ENCODE measurements at regions not wholly inside any gene's neighbourhood (a gene's known extent, or its start where the extent isn't known, plus 50 kb on each side); places are given as distances from the start of the nearest gene placed in this dataset.

DNA sequence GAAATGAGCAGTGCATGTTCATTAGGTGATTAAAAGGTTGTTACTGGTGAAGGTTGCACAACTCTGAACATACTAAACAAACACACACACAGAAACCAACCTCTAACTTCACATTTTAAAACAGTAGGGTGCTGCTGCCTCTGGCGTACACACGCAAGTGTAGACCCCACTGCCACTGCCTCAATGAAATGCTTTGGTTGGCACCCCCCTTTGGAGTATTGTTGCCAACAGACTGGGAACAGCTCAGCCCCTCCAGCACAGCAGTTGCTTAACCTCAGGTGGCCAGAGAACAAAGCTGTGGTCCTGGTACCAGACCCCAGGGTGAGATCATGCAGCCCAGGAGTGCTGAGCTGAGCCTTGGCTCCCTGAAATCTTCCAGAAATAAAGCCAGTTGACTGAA is 138.6 kb downstream of the TMEM18 start:
- no peaks in the 10 kb centered on the region for H3K27me3 ChIP-seq (ENCODE audit: insufficient read depth, low read length)
- no peaks in the 10 kb centered on the region for H3K9me3 ChIP-seq (ENCODE audit: low read length)
- no peaks in the 10 kb centered on the region for H3K36me3 ChIP-seq (ENCODE audit: insufficient read depth, low read length)
- H3K4me3 ChIP-seq (ENCODE audit: low read length) = no peak overlapping the region
- no peaks in the 10 kb centered on the region for H3K4me1 ChIP-seq (ENCODE audit: insufficient read depth, low read length)
- H2AFZ ChIP-seq (ENCODE audit: low read depth, low read length) = no peak overlapping the region

DNA sequence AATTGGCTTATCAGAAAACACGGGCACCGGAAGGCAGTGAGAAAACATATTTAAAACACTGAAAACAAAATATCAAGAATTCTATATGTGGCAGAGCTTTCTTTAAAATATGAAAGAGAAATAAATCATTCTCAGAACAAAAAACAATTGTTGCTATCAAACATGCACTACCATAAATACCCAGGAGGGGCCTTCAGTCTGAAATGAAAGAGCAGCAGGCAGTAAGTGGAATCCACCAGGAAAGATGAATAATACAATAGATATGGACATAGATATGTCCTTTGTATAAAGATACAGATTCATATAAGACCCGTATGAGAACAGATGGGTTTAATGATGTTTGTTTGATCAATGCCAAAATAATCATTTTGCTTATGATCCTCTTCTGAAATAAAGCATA is 142.0 kb downstream of the TMEM18 start:
- peaks cover 1% of the 10 kb centered on the region for H3K9me3 ChIP-seq (ENCODE audit: low read length)
- H2AFZ ChIP-seq (ENCODE audit: low read depth, low read length) = no peak overlapping the region
- H3K4me3 ChIP-seq (ENCODE audit: low read length) = no peak overlapping the region
- no peaks in the 10 kb centered on the region for H3K36me3 ChIP-seq (ENCODE audit: insufficient read depth, low read length)
- no peaks in the 10 kb centered on the region for H3K27me3 ChIP-seq (ENCODE audit: insufficient read depth, low read length)
- no peaks in the 10 kb centered on the region for H3K4me1 ChIP-seq (ENCODE audit: insufficient read depth, low read length)

DNA sequence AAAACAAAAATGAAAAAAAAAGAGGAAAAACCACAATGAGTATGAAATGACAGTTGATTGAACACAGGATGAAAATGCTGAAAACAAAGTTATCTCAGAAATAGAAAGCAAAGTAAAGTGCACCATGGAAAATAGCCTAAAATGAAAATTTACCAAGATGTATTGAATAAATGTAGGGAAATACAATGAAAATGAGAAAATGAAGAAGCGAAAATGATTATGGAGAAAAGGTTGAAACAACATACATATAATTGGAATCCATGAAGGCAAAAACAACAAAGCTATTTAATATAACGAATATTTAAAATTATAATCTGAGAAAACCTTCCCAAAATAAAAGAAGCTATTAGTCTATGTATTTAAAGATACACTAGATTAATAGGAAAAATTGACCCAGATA is 147.4 kb downstream of the TMEM18 start:
- H3K36me3 ChIP-seq (ENCODE audit: insufficient read depth, low read length) = no peaks in the 10 kb centered on the region
- H3K9me3 ChIP-seq (ENCODE audit: low read length) = peaks cover 1% of the 10 kb centered on the region
- no peak overlapping the region for H3K4me3 ChIP-seq (ENCODE audit: low read length)
- no peaks in the 10 kb centered on the region for H3K27me3 ChIP-seq (ENCODE audit: insufficient read depth, low read length)
- H3K4me1 ChIP-seq (ENCODE audit: insufficient read depth, low read length) = peaks cover 7% of the 10 kb centered on the region
- no peak overlapping the region for H2AFZ ChIP-seq (ENCODE audit: low read depth, low read length)

DNA sequence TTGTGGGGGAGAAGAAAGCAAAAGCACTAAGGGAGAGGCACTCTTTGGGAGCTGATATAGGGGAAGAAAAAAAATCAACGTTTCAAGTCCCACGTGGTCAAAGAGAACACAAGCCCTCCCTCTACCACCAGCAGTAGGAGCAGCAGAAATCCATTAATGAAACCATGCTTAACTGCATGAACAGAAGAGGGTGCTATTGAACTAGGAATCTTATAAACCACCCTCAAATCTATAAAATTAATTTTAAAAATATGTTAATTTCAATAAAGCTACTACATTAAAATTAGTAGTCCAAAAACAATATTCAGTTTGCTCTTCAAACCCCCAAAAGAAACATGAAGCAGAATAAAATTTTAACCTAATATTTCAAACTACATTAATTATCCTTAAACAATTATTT is 147.8 kb downstream of the TMEM18 start:
- Histone ChIP-seq H3K36me3 (ENCODE audit: insufficient read depth, low read length) (no peaks in the 10 kb centered on the region), H3K27me3 (ENCODE audit: insufficient read depth, low read length) (no peaks in the 10 kb centered on the region)

DNA sequence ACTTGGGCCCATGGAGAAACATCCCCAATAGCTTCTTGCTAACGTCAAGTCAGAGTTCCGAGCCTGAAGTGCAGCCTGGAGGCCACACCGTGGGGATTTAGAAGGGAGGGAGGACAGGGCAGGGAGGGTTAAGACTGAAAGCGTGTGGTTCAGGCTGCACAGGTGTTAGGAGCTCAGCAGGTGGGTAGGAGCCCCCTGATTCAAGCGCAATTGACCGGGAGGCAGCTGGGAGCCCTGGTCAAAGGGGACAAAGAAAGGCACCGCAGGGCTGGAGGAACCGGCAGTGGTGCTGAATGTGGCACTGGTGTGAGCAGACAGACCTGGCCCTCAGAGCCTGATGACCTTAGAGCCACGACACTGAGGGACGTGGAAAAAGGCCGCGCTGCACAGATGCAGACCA is 149.6 kb downstream of the TMEM18 start:
- Histone ChIP-seq H2AFZ (ENCODE audit: low read depth, low read length) (no peak overlapping the region), H3K36me3 (ENCODE audit: insufficient read depth, low read length) (no peaks in the 10 kb centered on the region), H3K4me3 (ENCODE audit: low read length) (no peak overlapping the region), H3K4me1 (ENCODE audit: insufficient read depth, low read length) (peaks cover 7% of the 10 kb centered on the region), H3K27me3 (ENCODE audit: insufficient read depth, low read length) (no peaks in the 10 kb centered on the region), H3K9me3 (ENCODE audit: low read length) (peaks cover 1% of the 10 kb centered on the region)

More for the DNA sequence above, 147.8 kb downstream of the TMEM18 start:
- H3K4me1 ChIP-seq (ENCODE audit: insufficient read depth, low read length) = peaks cover 7% of the 10 kb centered on the region
- H3K4me3 ChIP-seq (ENCODE audit: low read length) = no peak overlapping the region
- peaks cover 1% of the 10 kb centered on the region for H3K9me3 ChIP-seq (ENCODE audit: low read length)
- H2AFZ ChIP-seq (ENCODE audit: low read depth, low read length) = no peak overlapping the region

DNA sequence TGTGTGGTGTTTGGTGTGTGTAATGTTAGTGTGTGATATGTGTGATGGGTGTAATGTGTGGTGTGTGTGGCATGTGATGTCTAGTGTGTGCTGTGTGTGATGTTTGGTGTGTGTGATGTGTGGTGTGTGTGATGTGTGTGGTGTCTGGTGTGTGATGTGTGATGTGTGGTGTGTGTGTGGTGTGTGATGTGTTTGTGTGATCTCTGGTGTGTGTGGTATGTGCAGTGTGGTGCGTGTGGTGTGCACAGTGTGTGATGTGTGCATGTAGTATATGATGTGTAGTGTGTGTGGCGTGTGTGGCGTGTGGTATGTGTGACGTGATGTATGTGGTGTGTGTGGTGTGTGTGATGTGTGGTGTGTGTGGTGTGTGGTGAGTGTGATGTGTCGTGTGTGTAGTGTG is 150.3 kb downstream of the TMEM18 start:
- Histone ChIP-seq H3K4me3 (ENCODE audit: low read length) (no peak overlapping the region), H3K4me1 (ENCODE audit: insufficient read depth, low read length) (peaks cover 7% of the 10 kb centered on the region), H3K9me3 (ENCODE audit: low read length) (peaks cover 1% of the 10 kb centered on the region), H2AFZ (ENCODE audit: low read depth, low read length) (no peak overlapping the region), H3K36me3 (ENCODE audit: insufficient read depth, low read length) (no peaks in the 10 kb centered on the region), H3K27me3 (ENCODE audit: insufficient read depth, low read length) (no peaks in the 10 kb centered on the region)

DNA sequence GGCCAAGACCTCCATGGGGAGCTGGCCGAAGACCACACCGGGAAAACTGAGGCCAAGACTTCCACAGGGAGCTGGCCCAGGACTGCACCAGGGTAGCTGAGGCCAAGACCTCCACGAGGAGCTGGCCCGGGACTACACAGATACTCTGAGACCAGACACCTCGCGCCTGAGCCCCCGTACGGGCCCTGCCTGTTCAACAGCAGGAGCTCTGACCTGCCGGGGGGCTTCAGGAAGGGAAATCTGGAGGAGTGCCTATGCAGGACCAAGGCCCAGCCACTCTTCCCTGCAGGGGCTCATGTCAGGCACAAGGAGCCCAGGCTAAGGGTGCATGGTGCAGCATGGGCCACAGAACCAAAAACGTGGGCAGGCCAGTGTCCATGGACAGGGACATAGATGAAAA is 151.6 kb downstream of the TMEM18 start:
- Histone ChIP-seq H3K9me3 (ENCODE audit: low read length) (peaks cover 1% of the 10 kb centered on the region), H3K27me3 (ENCODE audit: insufficient read depth, low read length) (no peaks in the 10 kb centered on the region), H3K4me3 (ENCODE audit: low read length) (no peak overlapping the region), H3K4me1 (ENCODE audit: insufficient read depth, low read length) (peaks cover 7% of the 10 kb centered on the region), H3K36me3 (ENCODE audit: insufficient read depth, low read length) (no peaks in the 10 kb centered on the region), H2AFZ (ENCODE audit: low read depth, low read length) (no peak overlapping the region)

DNA sequence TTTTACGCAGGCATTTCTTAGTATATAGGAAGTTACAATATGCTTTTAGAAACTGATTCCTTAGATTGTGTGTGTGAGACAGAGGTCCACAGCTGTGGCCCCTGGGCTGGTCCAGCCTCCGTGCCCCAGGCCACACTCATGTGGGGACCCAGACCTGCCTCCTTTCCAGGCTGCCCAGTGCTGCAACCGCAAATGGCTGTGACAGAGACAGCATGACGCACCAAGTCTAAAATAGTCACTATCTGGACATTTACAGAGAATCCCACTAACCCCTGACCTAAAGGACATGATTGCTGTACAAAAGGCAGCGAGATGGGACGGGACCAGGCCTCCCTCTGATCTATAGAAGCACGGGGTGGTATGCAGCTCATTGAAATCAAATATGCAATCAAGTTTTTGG is 152.2 kb downstream of the TMEM18 start:
- H3K36me3 ChIP-seq (ENCODE audit: insufficient read depth, low read length) = no peaks in the 10 kb centered on the region
- H2AFZ ChIP-seq (ENCODE audit: low read depth, low read length) = no peak overlapping the region
- H3K4me1 ChIP-seq (ENCODE audit: insufficient read depth, low read length) = peaks cover 7% of the 10 kb centered on the region
- no peaks in the 10 kb centered on the region for H3K27me3 ChIP-seq (ENCODE audit: insufficient read depth, low read length)
- H3K4me3 ChIP-seq (ENCODE audit: low read length) = no peak overlapping the region
- H3K9me3 ChIP-seq (ENCODE audit: low read length) = peaks cover 1% of the 10 kb centered on the region

DNA sequence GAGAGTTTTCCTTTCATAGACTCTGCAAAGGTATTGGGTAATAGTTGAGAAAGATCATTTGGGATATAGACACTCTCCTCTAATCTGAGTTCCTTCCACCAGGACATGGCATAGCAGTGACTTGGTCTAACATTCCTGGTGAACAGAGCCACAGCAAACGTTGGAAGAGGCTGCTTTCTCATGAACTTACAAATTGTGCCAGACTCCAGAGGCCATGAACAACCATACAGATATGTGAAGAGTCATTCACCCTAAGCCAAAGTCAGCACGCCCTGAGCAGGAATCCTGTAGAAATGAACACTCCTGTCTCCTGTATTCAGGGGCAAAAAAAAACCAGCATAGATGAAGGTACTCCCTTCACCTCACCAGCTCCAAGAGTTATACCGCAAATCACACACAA is 152.8 kb downstream of the TMEM18 start:
- peaks cover 1% of the 10 kb centered on the region for H3K9me3 ChIP-seq (ENCODE audit: low read length)
- no peak overlapping the region for H2AFZ ChIP-seq (ENCODE audit: low read depth, low read length)
- H3K4me3 ChIP-seq (ENCODE audit: low read length) = no peak overlapping the region
- no peaks in the 10 kb centered on the region for H3K36me3 ChIP-seq (ENCODE audit: insufficient read depth, low read length)
- peaks cover 7% of the 10 kb centered on the region for H3K4me1 ChIP-seq (ENCODE audit: insufficient read depth, low read length)
- H3K27me3 ChIP-seq (ENCODE audit: insufficient read depth, low read length) = no peaks in the 10 kb centered on the region

DNA sequence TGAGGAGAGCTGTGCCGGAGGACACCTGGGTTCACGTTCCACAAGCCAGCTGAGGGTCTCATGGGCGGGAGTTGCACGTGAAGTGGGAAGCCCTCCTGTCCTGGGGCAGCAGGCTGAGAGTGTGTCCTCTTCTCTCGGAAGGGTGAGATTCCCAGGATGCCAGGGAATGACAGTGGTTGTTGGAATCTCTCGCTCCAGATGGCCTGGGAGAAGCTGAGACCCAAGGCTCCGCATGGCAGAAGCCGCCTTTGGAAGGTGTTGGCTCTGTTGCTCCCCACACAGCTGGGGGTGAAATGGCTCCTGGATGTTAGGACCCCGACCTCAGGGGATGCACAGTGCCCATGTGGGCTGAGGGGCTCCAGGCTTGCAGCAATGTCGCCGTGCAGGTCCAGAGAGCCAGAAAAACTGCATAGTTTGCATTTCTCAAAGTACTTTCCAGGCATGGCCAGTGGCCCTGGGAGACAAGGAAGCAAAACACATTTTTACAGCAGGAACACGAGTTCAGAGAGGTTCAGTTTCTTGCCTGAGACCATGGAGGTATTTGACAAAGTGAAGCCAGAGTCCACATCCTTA is 153.4 kb downstream of the TMEM18 start:
- no peak overlapping the region for H3K4me3 ChIP-seq (ENCODE audit: low read length)
- no peaks in the 10 kb centered on the region for H3K27me3 ChIP-seq (ENCODE audit: insufficient read depth, low read length)
- peaks cover 1% of the 10 kb centered on the region for H3K9me3 ChIP-seq (ENCODE audit: low read length)
- H3K36me3 ChIP-seq (ENCODE audit: insufficient read depth, low read length) = no peaks in the 10 kb centered on the region
- no peak overlapping the region for H2AFZ ChIP-seq (ENCODE audit: low read depth, low read length)
- H3K4me1 ChIP-seq (ENCODE audit: insufficient read depth, low read length) = peaks cover 4% of the 10 kb centered on the region

DNA sequence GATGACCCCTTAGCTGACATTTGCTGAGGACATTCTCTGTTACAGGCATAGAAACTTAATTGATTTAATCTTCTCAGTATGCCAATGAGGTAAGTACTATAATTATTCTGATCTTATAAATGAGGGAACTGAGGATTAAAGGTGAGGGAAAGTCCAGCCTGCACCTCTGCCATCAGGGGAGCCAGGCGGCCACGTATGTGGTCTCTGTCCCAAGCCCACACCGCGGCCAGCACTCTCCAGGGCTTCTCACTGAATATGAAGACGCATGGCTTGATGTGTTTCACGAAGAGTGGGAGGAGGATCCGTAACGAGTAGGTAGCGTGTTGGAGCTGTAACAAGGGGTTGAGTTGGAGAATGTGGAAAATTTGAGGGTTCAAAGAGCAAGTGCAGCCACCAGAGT is 154.4 kb downstream of the TMEM18 start:
- Histone ChIP-seq H3K27me3 (ENCODE audit: insufficient read depth, low read length) (no peaks in the 10 kb centered on the region), H3K4me1 (ENCODE audit: insufficient read depth, low read length) (peaks cover 4% of the 10 kb centered on the region), H2AFZ (ENCODE audit: low read depth, low read length) (no peak overlapping the region), H3K9me3 (ENCODE audit: low read length) (peaks cover 1% of the 10 kb centered on the region), H3K36me3 (ENCODE audit: insufficient read depth, low read length) (no peaks in the 10 kb centered on the region), H3K4me3 (ENCODE audit: low read length) (no peak overlapping the region)

DNA sequence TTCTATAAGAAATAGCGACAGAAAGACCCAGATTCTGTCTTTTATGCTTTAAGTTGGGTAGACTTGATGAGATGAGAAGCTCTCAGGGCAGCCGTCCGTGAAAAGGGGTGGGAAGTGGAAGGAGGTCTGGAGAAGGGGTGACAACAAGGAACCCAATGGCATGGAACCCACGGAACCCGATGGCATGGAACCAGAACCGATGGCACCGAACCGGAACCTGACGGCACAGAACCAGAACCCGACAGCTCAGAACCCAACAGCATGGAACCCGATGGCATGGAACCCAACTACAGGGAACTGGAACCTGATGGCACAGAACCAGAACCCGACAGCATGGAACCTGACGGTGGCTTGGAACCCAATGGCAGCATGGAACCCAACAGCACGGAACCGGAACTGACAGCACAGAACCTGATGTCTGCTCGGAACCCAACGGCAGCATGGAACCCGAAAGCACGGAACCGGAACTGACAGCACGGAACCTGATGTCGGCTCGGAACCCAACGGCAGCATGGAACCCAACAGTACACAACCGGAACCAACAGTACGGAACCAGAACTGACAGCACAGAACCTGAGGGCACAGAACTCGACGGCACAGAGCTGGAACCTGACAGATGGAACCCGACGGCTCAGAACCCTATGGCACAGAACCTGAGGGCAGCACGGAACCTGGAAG is 155.2 kb downstream of the TMEM18 start:
- Histone ChIP-seq H3K9me3 (ENCODE audit: low read length) (peaks cover 1% of the 10 kb centered on the region), H2AFZ (ENCODE audit: low read depth, low read length) (no peak overlapping the region), H3K36me3 (ENCODE audit: insufficient read depth, low read length) (no peaks in the 10 kb centered on the region), H3K27me3 (ENCODE audit: insufficient read depth, low read length) (no peaks in the 10 kb centered on the region), H3K4me3 (ENCODE audit: low read length) (no peak overlapping the region), H3K4me1 (ENCODE audit: insufficient read depth, low read length) (peaks cover 2% of the 10 kb centered on the region)

DNA sequence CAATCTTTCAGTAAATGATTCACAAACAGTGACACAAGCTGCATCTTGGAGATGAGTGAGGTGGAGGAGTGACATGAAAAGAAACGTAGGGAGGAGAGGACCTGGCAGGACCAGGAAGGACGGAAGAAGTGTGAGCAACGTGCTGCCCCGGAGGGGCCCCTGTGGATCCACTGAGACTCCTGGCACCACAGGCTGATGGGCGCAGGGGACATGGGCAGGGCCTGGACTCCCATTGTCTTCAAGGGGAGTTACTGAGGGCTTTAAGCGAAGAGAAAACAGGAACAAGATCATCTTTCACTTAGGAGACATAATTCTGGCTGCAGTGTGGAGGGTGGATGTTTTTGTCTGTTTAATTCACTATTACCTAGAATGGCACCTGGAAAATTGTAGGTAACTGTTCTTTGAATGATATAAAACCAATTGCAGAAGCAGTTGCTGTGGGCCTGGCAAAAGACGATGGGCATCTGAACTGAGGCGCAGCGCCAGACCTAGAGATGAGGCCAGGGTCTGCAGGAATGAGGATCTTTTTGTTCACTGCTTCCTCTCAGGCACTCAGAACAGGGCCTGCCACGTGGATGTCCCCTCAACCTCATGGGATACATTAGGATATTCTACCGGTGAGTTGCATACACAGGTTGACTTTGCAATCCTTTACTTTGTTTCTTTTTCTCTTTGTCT is 156.4 kb downstream of the TMEM18 start:
- Histone ChIP-seq H3K9me3 (ENCODE audit: low read length) (peaks cover 1% of the 10 kb centered on the region), H3K27me3 (ENCODE audit: insufficient read depth, low read length) (no peaks in the 10 kb centered on the region), H2AFZ (ENCODE audit: low read depth, low read length) (no peak overlapping the region), H3K4me3 (ENCODE audit: low read length) (no peak overlapping the region), H3K4me1 (ENCODE audit: insufficient read depth, low read length) (peaks cover 3% of the 10 kb centered on the region), H3K36me3 (ENCODE audit: insufficient read depth, low read length) (no peaks in the 10 kb centered on the region)
